ENCODE measurements at regions not wholly inside any gene's neighbourhood (a gene's known extent, or its start where the extent isn't known, plus 50 kb on each side); places are given as distances from the start of the nearest gene placed in this dataset. TPM values are rescaled to one million over a fixed set of nuclear protein-coding genes. Genes with fewer than 3 reads are reported as not detected.

DNA sequence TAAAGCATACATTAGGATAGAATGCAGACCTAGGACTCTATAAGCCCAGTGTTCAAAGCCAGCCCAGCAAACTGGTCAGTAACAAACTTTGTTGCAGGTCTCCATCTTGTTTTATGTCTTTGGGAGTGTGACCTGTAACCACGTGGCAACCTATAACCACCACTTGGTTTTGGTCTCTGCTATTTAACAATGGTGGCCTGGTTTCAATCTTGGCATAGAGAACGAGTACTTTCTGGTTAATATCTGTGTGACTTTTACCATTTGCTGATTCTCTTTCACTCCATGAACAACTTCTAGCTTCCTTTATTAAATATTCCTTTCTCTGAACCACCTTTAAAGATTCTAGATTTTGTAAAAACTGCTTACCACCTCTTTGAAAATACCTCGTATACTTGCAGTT lies 118.5 kb downstream of the KCNS3 start:
- TF ChIP-seq, protein P1, sequence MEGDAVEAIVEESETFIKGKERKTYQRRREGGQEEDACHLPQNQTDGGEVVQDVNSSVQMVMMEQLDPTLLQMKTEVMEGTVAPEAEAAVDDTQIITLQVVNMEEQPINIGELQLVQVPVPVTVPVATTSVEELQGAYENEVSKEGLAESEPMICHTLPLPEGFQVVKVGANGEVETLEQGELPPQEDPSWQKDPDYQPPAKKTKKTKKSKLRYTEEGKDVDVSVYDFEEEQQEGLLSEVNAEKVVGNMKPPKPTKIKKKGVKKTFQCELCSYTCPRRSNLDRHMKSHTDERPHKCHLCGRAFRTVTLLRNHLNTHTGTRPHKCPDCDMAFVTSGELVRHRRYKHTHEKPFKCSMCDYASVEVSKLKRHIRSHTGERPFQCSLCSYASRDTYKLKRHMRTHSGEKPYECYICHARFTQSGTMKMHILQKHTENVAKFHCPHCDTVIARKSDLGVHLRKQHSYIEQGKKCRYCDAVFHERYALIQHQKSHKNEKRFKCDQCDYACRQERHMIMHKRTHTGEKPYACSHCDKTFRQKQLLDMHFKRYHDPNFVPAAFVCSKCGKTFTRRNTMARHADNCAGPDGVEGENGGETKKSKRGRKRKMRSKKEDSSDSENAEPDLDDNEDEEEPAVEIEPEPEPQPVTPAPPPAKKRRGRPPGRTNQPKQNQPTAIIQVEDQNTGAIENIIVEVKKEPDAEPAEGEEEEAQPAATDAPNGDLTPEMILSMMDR (IDR thresholded peaks at IDR 0.05) = no peak
- ATAC-seq (ENCODE audit: low FRiP score) (no peak), DNase-seq (ENCODE audit: low spot score) (no peak)

DNA sequence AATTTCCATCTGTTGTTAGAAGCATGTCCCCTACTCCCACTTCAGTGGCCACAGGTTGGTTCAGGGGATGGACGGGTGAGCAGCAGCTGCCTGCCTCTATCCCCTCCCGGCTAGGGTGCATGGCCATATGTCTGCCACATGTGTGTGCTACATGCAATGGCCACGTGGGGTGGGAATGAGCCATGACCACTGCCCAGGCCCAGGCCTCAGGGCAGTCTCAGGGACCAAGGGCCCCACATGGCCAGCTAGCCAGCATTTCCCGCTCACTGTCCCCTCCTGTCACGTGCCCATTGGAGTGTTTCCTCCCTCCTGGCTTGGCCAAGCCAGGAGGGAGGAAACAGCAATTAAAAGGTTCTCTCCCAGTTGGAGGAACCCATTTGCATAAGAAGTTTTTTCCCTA lies 117.1 kb downstream of the KCNS3 start:
- no peak for DNase-seq (ENCODE audit: low spot score)
- ATAC-seq (ENCODE audit: low FRiP score) = no peak
- TF ChIP-seq, protein P1 (IDR thresholded peaks at IDR 0.05) = no peak

Small RNAs in the stretch of these regions (small RNA-seq; reads per million reads assigned to genes)
- not detected for gene RF00561
